ENCODE measurements at regions not wholly inside any gene's neighbourhood (a gene's known extent, or its start where the extent isn't known, plus 50 kb on each side); places are given as distances from the start of the nearest gene placed in this dataset.

DNA sequence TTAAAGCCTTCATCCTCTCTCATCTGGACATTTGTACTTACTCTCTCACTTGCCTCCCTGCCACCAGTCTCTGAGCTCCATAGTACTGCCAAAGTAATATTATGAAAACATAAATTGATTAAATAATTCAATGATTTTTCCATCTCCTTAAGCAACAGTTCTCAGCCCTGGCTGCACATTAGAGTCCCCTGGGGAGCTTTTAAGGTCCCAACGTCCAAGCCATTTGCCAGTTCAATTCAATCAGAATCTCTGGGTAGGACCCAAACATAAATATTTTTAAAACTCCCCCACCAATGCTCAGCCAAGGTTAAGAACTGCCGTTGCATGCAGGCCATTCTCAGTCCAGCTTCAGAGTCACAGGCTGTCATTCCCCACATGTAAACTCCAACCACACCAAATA is 114.4 kb upstream of the BMAL1 start:
- Mint-ChIP-seq H3K4me1 (peaks cover 36% of the 10 kb centered on the region), H3K27ac (no peak overlapping the region), H3K36me3 (no peaks in the 10 kb centered on the region), H3K27me3 (ENCODE audit: insufficient read depth, low read depth) (peaks cover 10% of the 10 kb centered on the region), H3K4me3 (no peak overlapping the region), H3K9me3 (peaks cover 5% of the 10 kb centered on the region)
- no peak overlapping the region for H3K4me2 ChIP-seq
- no peak overlapping the region for H3K4me3 ChIP-seq
- H3K9ac ChIP-seq = no peak overlapping the region
- H3K79me2 ChIP-seq (ENCODE audit: low read depth) = no peaks in the 10 kb centered on the region
- H3K9me3 ChIP-seq (ENCODE audit: low read depth) = no peaks in the 10 kb centered on the region
- H3F3A ChIP-seq (ENCODE audit: low read depth) = peaks cover 5% of the 10 kb centered on the region
- H3K27me3 ChIP-seq = no peaks in the 10 kb centered on the region
- H3K4me1 ChIP-seq = peaks cover 21% of the 10 kb centered on the region
- no peaks in the 10 kb centered on the region for H3K36me3 ChIP-seq
- TF ChIP-seq EZH2 (IDR thresholded peaks at IDR 0.05) (no peak), EZH2phosphoT487 (IDR thresholded peaks at IDR 0.05) (no peak)
- TF ChIP-seq, protein P1, sequence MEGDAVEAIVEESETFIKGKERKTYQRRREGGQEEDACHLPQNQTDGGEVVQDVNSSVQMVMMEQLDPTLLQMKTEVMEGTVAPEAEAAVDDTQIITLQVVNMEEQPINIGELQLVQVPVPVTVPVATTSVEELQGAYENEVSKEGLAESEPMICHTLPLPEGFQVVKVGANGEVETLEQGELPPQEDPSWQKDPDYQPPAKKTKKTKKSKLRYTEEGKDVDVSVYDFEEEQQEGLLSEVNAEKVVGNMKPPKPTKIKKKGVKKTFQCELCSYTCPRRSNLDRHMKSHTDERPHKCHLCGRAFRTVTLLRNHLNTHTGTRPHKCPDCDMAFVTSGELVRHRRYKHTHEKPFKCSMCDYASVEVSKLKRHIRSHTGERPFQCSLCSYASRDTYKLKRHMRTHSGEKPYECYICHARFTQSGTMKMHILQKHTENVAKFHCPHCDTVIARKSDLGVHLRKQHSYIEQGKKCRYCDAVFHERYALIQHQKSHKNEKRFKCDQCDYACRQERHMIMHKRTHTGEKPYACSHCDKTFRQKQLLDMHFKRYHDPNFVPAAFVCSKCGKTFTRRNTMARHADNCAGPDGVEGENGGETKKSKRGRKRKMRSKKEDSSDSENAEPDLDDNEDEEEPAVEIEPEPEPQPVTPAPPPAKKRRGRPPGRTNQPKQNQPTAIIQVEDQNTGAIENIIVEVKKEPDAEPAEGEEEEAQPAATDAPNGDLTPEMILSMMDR (IDR thresholded peaks at IDR 0.05) = no peak
- no peaks in the 10 kb centered on the region for H4K20me1 ChIP-seq (ENCODE audit: low read depth)
- H2AFZ ChIP-seq (replicated peaks) = no peak overlapping the region
- DNase-seq (ENCODE audit: low spot score) = no peak
- no peak overlapping the region for H3K27ac ChIP-seq

DNA sequence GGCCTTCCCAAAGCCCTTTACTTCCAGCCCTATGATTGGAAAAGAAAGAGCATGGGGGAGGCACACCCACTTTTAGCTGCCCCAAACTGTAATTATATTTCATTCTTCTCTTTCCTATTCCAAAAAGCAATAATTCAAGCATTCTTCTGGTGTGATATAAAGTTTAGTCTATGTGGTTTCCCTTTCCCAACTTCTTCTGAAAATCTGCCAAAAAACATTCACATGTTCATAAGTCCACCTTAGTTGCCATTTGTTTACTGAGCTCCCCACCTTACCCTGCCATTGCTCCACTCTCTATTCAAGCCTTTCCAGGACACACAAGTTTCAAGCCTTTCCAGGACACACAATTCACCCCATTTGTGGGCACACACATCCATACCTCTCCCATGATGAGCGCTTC is 111.6 kb upstream of the BMAL1 start:
- no peak overlapping the region for H3K9ac ChIP-seq
- no peaks in the 10 kb centered on the region for H3K9me3 ChIP-seq (ENCODE audit: low read depth)
- no peak overlapping the region for H3K4me3 Mint-ChIP-seq
- no peak overlapping the region for H3K27ac ChIP-seq
- H3K79me2 ChIP-seq (ENCODE audit: low read depth) = no peaks in the 10 kb centered on the region
- no peaks in the 10 kb centered on the region for H3K27me3 ChIP-seq
- no peaks in the 10 kb centered on the region for H3F3A ChIP-seq (ENCODE audit: low read depth)
- H2AFZ ChIP-seq (replicated peaks) = no peak overlapping the region
- no peaks in the 10 kb centered on the region for H3K9me3 Mint-ChIP-seq
- DNase-seq (ENCODE audit: low spot score) = no peak
- H3K36me3 Mint-ChIP-seq = no peaks in the 10 kb centered on the region
- peaks cover 11% of the 10 kb centered on the region for H3K4me1 ChIP-seq
- peaks cover 21% of the 10 kb centered on the region for H3K4me1 Mint-ChIP-seq
- H3K4me3 ChIP-seq = no peak overlapping the region
- H4K20me1 ChIP-seq (ENCODE audit: low read depth) = no peaks in the 10 kb centered on the region
- no peak overlapping the region for H3K4me2 ChIP-seq
- TF ChIP-seq EZH2phosphoT487 (IDR thresholded peaks at IDR 0.05) = no peak
- TF ChIP-seq, protein P1 (IDR thresholded peaks at IDR 0.05) = no peak
- TF ChIP-seq EZH2 (IDR thresholded peaks at IDR 0.05) = no peak
- H3K36me3 ChIP-seq = no peaks in the 10 kb centered on the region
- no peak overlapping the region for H3K27ac Mint-ChIP-seq
- H3K27me3 Mint-ChIP-seq (ENCODE audit: insufficient read depth, low read depth) = peaks cover 1% of the 10 kb centered on the region

DNA sequence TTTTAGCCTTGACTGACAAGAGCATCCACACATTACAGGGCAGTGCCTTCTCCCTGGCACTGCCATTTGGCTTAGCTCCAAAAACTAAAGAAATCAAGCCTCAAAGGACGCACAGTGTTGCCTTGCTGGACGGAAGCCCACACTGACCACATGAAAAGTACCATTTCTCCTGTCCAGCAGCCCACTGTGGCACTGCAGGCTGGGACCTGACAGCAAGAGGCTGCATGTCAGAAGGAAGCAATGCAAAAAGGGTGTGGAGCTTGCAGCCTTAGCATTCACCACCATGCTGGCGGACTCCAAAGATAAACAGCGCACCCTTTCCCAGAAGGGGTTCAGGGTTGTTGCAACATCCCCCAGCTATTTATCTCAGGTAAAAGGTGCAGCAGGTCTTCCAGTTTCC is 109.3 kb upstream of the BMAL1 start:
- Mint-ChIP-seq H3K27me3 (ENCODE audit: insufficient read depth, low read depth) (no peaks in the 10 kb centered on the region), H3K27ac (no peak overlapping the region), H3K4me1 (peaks cover 8% of the 10 kb centered on the region), H3K4me3 (no peak overlapping the region), H3K36me3 (no peaks in the 10 kb centered on the region), H3K9me3 (no peaks in the 10 kb centered on the region)
- H4K20me1 ChIP-seq (ENCODE audit: low read depth) = no peaks in the 10 kb centered on the region
- no peaks in the 10 kb centered on the region for H3K9me3 ChIP-seq (ENCODE audit: low read depth)
- H3K27me3 ChIP-seq = no peaks in the 10 kb centered on the region
- no peaks in the 10 kb centered on the region for H3K79me2 ChIP-seq (ENCODE audit: low read depth)
- H3F3A ChIP-seq (ENCODE audit: low read depth) = no peaks in the 10 kb centered on the region
- no peak for TF ChIP-seq EZH2phosphoT487 (IDR thresholded peaks at IDR 0.05)
- TF ChIP-seq, protein P1 (IDR thresholded peaks at IDR 0.05) = no peak
- no peak for TF ChIP-seq EZH2 (IDR thresholded peaks at IDR 0.05)
- no peaks in the 10 kb centered on the region for H3K36me3 ChIP-seq
- no peak overlapping the region for H3K27ac ChIP-seq
- no peak overlapping the region for H3K4me3 ChIP-seq
- H3K4me1 ChIP-seq = peaks cover 6% of the 10 kb centered on the region
- no peak overlapping the region for H3K9ac ChIP-seq
- no peak overlapping the region for H3K4me2 ChIP-seq
- H2AFZ ChIP-seq (replicated peaks) = no peak overlapping the region
- DNase-seq (ENCODE audit: low spot score) = no peak
